Activated B cell treated with CpG ODN at 0.5 μM for 24 hours (primary cell): ENCODE measurements at regions not wholly inside any gene's neighbourhood (a gene's known extent, or its start where the extent isn't known, plus 50 kb on each side); places are given as distances from the start of the nearest gene placed in this dataset.

Source experiments
- ATAC-seq: fragments of 200-7000 bp; cut with Tn5 transposase; one replicate; pipeline ENCODE4 v1.10.0; 2021; ENCODE audit warnings: low read depth, mild to moderate bottlenecking, moderate library complexity
- CTCF ChIA-PET: fragments of 350-600 bp; sonication (Branson Sonifier 250); formaldehyde crosslinking; loops from one replicate; lab custom pipeline; 2021; ENCODE audit warnings: antibody characterized with exemption; lab: Charles Lee
- POLR2A ChIA-PET: fragments of 350-600 bp; sonication (Branson Sonifier 250); formaldehyde crosslinking; loops from one replicate; lab custom pipeline; 2021; ENCODE audit warnings: antibody characterized with exemption; lab: Charles Lee
- DNase-seq: peaks from one replicate; pipeline ENCODE4 v3.0.0; 2022
- H3K27ac Mint-ChIP-seq: one replicate; pipeline ENCODE4 v1.8.0; 2020; ENCODE audit warnings: mixed read lengths
- H3K27me3 Mint-ChIP-seq: one replicate; pipeline ENCODE4 v1.8.0; 2021; ENCODE audit warnings: mixed read lengths
- H3K36me3 Mint-ChIP-seq: one replicate; pipeline ENCODE4 v1.8.0; 2021; ENCODE audit warnings: low read depth, mixed read lengths
- H3K4me1 Mint-ChIP-seq: one replicate; pipeline ENCODE4 v1.8.0; 2021; ENCODE audit warnings: mixed read lengths
- H3K4me3 Mint-ChIP-seq: one replicate; pipeline ENCODE4 v1.8.0; 2020; ENCODE audit warnings: mild to moderate bottlenecking, mixed read lengths
- H3K9me3 Mint-ChIP-seq: one replicate; pipeline ENCODE4 v1.8.0; 2020; ENCODE audit warnings: mixed read lengths
- intact Hi-C: fragments of 100-400 bp; cut with micrococcal nuclease; formaldehyde crosslinking; loops from one replicate; pipeline ENCODE4 v1.15.1; 2024
- TF ChIP-seq, protein P1 (sequence below): fragments of 200-600 bp; IDR thresholded peaks from one replicate; pipeline ENCODE4 v1.8.0; 2022; ENCODE audit warnings: antibody characterized with exemption, mild to moderate bottlenecking

DNA sequence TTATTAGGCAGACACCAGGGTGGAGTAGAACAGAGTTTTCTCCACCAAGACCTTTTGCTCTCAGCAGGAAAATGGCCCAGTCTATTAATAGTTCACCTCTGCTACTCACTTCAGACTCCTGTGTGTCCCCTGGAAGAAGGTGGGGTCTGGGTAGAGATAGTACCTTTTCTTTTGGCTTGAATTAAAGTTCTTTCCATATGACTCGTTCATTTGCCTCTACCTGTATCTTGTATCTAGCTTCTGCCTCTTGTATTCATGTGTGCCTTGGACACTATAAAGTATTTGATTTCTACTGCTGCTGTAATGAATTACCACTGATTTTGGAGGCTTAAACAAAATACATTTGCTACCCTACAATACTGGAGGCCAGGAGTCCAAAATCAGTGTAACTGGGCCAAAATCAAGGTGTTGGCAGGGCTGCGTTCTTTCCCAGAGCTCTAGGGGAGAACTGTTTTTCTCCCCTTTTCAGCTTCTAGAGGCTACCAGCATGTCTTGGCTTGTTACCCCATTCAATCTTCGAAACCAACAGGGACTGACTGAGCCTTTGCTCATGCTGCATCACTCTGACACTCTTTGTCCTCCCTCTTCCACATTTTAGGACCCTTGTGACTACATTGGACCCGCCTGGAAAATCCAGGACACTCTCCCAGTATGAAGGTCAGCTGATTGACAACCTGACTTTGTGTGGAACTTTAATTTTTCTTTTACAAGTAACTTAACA lies 155.6 kb upstream of the PRSS58 start:
- CTCF ChIA-PET: no interaction called here
- Mint-ChIP-seq H3K4me1 (no peaks in the 10 kb centered on the region), H3K36me3 (no peaks in the 10 kb centered on the region), H3K9me3 (peaks cover 3% of the 10 kb centered on the region), H3K27ac (no peak overlapping the region), H3K4me3 (no peak overlapping the region), H3K27me3 (no peaks in the 10 kb centered on the region)
- no peak for ATAC-seq
- POLR2A ChIA-PET: no interaction called here
- TF ChIP-seq, protein P1, sequence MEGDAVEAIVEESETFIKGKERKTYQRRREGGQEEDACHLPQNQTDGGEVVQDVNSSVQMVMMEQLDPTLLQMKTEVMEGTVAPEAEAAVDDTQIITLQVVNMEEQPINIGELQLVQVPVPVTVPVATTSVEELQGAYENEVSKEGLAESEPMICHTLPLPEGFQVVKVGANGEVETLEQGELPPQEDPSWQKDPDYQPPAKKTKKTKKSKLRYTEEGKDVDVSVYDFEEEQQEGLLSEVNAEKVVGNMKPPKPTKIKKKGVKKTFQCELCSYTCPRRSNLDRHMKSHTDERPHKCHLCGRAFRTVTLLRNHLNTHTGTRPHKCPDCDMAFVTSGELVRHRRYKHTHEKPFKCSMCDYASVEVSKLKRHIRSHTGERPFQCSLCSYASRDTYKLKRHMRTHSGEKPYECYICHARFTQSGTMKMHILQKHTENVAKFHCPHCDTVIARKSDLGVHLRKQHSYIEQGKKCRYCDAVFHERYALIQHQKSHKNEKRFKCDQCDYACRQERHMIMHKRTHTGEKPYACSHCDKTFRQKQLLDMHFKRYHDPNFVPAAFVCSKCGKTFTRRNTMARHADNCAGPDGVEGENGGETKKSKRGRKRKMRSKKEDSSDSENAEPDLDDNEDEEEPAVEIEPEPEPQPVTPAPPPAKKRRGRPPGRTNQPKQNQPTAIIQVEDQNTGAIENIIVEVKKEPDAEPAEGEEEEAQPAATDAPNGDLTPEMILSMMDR: no peak
- no peak for DNase-seq
- intact Hi-C loops: no loop called here

DNA sequence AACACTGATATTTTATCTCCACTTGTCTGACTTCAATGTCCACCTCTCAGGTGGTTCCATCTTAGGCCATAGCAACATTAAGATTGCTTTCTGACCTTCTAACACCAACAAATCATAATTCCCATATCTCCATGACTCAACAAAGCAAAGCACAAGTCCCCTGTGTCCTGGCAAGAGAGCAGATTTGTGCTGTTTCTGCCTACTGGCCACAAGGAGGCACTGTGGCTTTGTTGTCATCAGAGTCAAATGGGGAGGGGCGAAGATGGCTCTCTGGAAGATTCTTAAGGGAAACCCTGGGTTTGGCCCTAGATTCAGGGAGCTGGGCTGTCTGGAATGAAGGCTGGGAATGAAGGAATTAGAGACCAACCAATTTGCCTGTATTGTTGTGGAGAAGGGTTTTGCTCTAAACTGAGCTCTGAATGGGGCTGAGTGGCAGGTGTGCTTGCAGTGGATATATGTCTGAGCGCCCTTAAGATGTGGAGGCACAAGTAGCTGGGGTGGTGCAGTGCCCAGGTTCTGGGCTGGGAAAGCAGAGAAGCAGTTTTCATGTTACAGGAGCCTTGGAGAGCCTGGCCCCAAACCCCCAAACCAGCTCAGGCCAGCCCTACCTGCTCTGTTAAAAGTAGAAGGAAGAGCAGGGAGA lies 154.8 kb upstream of the PRSS58 start:
- ChIA-PET CTCF (no interaction called here), POLR2A (no interaction called here)
- Mint-ChIP-seq H3K27me3 (no peaks in the 10 kb centered on the region), H3K4me1 (no peaks in the 10 kb centered on the region), H3K36me3 (no peaks in the 10 kb centered on the region), H3K27ac (no peak overlapping the region), H3K4me3 (no peak overlapping the region), H3K9me3 (peaks cover 3% of the 10 kb centered on the region)
- ATAC-seq (no peak), DNase-seq (no peak)
- TF ChIP-seq, protein P1: no peak
- intact Hi-C loops: no loop called here

DNA sequence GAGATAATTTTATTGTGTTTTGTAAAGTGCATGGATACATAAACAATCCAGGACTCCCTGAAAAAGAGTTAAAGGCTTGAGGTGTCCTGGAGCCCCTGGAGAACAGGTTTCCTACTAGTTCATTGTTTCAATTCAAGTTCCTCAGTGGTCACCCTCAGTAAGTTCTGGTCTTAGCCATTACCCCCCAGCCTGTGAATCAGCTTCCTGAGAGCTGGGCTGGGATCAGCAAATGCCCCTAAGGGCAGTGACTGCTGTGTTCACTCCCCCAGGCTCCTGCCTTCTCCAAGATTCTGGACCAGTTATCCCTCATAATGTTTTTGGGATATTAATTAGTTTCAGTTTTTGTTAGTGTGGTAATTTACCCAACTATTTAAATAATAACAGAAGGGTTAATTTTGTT lies 151.6 kb upstream of the PRSS58 start:
- H3K27me3 Mint-ChIP-seq: peaks cover 2% of the 10 kb centered on the region
- H3K9me3 Mint-ChIP-seq: peaks cover 3% of the 10 kb centered on the region
- no peak overlapping the region for H3K4me3 Mint-ChIP-seq
- POLR2A ChIA-PET: no interaction called here
- intact Hi-C loops: no loop called here
- H3K36me3 Mint-ChIP-seq: no peaks in the 10 kb centered on the region
- ATAC-seq (no peak), DNase-seq (no peak)
- no peak overlapping the region for H3K27ac Mint-ChIP-seq
- CTCF ChIA-PET: no interaction called here
- TF ChIP-seq, protein P1: no peak
- H3K4me1 Mint-ChIP-seq: no peaks in the 10 kb centered on the region

DNA sequence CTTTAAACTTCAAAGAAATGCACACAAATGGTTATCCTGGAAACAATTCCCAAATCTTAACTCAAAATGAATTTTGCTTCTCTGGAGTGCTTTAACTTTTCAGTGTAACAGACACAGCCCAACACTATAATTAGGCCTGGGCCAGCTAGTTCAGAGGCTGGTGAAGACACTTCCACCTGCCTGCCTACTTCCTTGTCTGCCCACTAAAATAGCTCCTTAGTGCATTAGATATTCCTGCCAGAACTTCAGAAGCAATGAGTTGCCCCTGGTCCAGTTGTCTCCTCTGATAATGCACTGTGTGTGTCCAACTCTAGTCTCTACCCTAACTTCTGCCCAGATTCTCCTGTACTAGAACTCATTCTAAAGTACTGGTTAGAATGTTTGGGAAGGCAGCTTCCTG lies 150.9 kb upstream of the PRSS58 start:
- DNase-seq (no peak), ATAC-seq (no peak)
- TF ChIP-seq, protein P1: no peak
- ChIA-PET CTCF (no interaction called here), POLR2A (no interaction called here)
- peaks cover 3% of the 10 kb centered on the region for H3K9me3 Mint-ChIP-seq
- peaks cover 2% of the 10 kb centered on the region for H3K27me3 Mint-ChIP-seq
- no peaks in the 10 kb centered on the region for H3K4me1 Mint-ChIP-seq
- intact Hi-C loops: no loop called here
- H3K36me3 Mint-ChIP-seq: no peaks in the 10 kb centered on the region
- H3K27ac Mint-ChIP-seq: no peak overlapping the region
- no peak overlapping the region for H3K4me3 Mint-ChIP-seq

DNA sequence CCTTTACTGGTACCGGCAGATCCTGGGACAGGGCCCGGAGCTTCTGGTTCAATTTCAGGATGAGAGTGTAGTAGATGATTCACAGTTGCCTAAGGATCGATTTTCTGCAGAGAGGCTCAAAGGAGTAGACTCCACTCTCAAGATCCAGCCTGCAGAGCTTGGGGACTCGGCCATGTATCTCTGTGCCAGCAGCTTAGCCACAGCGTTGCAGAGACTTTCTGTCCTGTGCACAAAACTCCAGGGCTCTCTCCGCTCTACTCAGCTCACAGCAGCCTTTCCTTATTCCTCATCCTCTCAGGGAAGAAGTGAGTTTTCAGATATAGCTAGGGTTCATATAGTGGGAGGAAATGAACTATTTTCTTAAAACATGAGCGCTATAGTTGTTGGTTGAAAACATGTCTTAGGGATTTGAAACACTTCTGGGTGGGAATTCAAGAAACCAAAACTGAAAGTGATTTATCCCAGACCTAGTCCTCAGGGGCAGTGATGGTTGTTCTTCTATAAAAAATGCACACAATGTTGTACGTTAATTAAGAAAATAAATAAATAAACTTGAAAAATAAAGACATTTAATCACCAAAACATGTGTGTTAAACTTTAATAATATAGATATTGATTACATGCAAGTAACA lies 150.2 kb upstream of the PRSS58 start:
- Mint-ChIP-seq H3K27ac (no peak overlapping the region), H3K9me3 (peaks cover 3% of the 10 kb centered on the region), H3K36me3 (no peaks in the 10 kb centered on the region), H3K4me1 (no peaks in the 10 kb centered on the region), H3K27me3 (peaks cover 2% of the 10 kb centered on the region), H3K4me3 (no peak overlapping the region)
- TF ChIP-seq, protein P1: no peak
- no peak for DNase-seq
- ChIA-PET POLR2A (no interaction called here), CTCF (no interaction called here)
- intact Hi-C loops: no loop called here
- no peak for ATAC-seq
